ENCODE measurements at regions not wholly inside any gene's neighbourhood (a gene's known extent, or its start where the extent isn't known, plus 50 kb on each side); places are given as distances from the start of the nearest gene placed in this dataset.

DNA sequence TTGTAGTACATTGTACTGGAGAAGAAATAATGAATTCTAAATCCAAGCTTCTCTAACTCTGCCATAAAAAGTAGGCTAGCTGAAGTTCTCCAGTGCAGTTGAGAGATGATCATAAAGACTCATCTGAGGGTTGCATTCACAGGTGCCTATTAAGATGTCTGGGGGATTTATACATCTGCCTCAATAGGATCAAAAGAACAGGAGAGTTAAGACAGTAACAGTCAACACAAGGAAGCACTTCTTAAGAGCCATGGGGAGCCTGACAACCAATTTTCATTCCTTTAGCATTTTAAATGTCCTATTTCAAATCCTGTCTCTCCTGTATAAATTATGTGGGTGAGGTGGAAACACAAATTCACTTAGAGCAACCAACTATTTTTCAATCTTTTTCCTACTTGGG lies 432.4 kb upstream of the NWD2 start:
- DNase-seq: no peak
- Histone ChIP-seq H3K4me3 (ENCODE audit: low read depth, low read length) (no peak overlapping the region), H3K36me3 (no peaks in the 10 kb centered on the region), H3K9me3 (no peaks in the 10 kb centered on the region; the same call in 1 of the 2 replicates), H3K4me1 (no peaks in the 10 kb centered on the region), H3K27me3 (no peaks in the 10 kb centered on the region)
- TF ChIP-seq, protein P1, sequence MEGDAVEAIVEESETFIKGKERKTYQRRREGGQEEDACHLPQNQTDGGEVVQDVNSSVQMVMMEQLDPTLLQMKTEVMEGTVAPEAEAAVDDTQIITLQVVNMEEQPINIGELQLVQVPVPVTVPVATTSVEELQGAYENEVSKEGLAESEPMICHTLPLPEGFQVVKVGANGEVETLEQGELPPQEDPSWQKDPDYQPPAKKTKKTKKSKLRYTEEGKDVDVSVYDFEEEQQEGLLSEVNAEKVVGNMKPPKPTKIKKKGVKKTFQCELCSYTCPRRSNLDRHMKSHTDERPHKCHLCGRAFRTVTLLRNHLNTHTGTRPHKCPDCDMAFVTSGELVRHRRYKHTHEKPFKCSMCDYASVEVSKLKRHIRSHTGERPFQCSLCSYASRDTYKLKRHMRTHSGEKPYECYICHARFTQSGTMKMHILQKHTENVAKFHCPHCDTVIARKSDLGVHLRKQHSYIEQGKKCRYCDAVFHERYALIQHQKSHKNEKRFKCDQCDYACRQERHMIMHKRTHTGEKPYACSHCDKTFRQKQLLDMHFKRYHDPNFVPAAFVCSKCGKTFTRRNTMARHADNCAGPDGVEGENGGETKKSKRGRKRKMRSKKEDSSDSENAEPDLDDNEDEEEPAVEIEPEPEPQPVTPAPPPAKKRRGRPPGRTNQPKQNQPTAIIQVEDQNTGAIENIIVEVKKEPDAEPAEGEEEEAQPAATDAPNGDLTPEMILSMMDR (IDR thresholded peaks at IDR 0.05; ENCODE audit: low read depth, low read length): no peak

DNA sequence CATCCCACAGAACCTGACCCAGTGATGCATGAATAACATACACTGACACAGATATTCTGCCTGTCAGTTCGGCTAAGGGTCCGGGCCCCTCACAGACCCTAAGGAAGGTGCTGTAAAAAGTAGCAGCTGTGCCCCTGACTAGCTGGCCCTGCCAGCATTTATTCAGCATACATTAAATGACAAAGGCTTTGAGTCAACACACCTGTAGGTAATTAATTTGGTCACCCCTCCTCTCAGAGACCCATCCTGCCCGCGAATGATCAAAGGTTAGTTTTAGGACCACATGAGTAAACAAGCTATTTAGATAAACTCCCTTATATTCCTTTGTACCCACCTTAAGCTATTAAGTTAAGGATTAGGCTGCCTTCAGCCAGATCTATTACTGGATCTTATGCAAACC lies 429.0 kb upstream of the NWD2 start:
- Histone ChIP-seq H3K4me3 (ENCODE audit: low read depth, low read length) (no peak overlapping the region), H3K36me3 (no peaks in the 10 kb centered on the region), H3K4me1 (no peaks in the 10 kb centered on the region), H3K9me3 (no peaks in the 10 kb centered on the region; the same call in 1 of the 2 replicates), H3K27me3 (no peaks in the 10 kb centered on the region)
- DNase-seq: no peak
- TF ChIP-seq, protein P1 (IDR thresholded peaks at IDR 0.05; ENCODE audit: low read depth, low read length): no peak

DNA sequence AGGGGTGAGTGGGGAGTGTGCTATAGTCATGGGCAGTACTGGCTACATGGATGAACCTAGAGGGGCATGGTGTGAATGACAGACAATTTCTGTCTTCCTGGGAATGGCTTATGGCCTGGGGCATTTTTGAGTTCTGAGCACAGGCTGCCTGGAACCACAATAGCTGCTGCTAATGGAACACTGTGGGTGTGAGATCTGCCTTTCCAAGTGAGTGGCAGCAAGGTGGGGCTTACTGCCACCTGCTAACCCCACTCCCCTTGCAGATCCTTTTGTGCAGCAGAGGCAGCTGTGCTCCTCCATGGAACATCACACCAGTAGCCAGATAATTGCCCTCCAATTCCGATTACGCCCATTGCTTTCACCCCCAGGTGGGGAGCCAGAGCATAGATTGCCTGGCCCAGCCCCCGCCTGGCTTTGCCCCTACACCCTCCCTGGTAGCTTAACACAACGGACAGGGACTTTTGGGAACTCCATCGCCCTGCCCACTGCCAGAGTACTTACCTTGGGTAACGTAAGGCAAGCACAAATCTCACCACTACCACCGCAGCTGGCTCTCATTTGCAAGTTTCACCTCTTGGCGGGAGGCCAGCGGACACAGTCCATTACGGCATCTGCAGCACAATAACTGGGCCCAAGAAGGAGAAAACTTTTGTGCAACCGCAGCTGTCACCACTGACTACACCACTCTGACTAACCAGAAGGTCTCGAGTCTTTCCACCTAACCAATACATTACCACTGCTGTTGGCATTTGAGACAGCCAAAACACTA lies 421.2 kb upstream of the NWD2 start:
- H3K27me3 ChIP-seq: no peaks in the 10 kb centered on the region
- no peaks in the 10 kb centered on the region for H3K9me3 ChIP-seq
- H3K4me1 ChIP-seq: no peaks in the 10 kb centered on the region
- no peak for DNase-seq
- H3K4me3 ChIP-seq (ENCODE audit: low read depth, low read length): no peak overlapping the region
- TF ChIP-seq, protein P1 (IDR thresholded peaks at IDR 0.05; ENCODE audit: low read depth, low read length): no peak
- H3K36me3 ChIP-seq: no peaks in the 10 kb centered on the region

DNA sequence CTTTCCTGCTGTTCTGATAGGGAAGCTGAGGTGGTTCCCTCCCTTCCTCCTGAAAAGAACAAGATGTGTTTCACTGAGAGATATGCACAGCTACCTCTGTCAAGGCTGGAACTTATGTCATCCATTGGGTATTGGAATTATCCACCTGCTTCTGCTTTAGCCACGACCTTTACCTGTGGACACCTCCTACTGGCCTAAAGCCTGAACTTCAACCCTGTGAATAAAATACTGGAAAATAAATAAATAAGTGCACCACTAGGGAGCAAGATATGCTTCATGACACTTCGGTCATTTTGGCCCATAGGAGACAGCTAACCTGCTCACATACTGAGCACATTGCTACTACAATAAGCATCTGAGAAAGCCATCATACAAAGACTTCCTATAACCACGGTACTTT lies 419.9 kb upstream of the NWD2 start:
- TF ChIP-seq, protein P1 (IDR thresholded peaks at IDR 0.05; ENCODE audit: low read depth, low read length): no peak
- Histone ChIP-seq H3K27me3 (no peaks in the 10 kb centered on the region), H3K36me3 (no peaks in the 10 kb centered on the region), H3K9me3 (no peaks in the 10 kb centered on the region), H3K4me1 (no peaks in the 10 kb centered on the region), H3K4me3 (ENCODE audit: low read depth, low read length) (no peak overlapping the region)
- DNase-seq: no peak

DNA sequence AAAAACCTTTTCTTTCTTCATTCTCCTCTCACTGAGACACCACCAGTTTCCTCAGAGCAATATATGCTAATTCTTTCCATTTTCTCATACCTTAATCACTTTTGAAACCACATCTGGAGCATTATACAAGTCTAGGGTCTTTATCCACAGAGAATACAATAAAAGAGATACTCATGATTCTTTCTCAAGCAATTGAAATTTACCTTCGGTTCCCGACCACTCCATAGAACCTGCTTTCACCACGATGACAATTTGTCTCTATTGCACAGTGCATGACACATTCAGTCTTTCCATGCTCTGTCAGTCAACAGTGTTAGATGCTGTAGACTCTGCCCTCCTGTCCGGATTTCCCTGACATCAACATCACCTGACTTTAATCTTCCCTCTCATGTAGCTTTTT lies 409.3 kb upstream of the NWD2 start:
- Histone ChIP-seq H3K27me3 (no peaks in the 10 kb centered on the region), H3K4me3 (ENCODE audit: low read depth, low read length) (no peak overlapping the region), H3K36me3 (no peaks in the 10 kb centered on the region), H3K4me1 (no peaks in the 10 kb centered on the region), H3K9me3 (no peaks in the 10 kb centered on the region; the same call in none of the 2 replicates)
- TF ChIP-seq, protein P1 (IDR thresholded peaks at IDR 0.05; ENCODE audit: low read depth, low read length): no peak
- DNase-seq: no peak

DNA sequence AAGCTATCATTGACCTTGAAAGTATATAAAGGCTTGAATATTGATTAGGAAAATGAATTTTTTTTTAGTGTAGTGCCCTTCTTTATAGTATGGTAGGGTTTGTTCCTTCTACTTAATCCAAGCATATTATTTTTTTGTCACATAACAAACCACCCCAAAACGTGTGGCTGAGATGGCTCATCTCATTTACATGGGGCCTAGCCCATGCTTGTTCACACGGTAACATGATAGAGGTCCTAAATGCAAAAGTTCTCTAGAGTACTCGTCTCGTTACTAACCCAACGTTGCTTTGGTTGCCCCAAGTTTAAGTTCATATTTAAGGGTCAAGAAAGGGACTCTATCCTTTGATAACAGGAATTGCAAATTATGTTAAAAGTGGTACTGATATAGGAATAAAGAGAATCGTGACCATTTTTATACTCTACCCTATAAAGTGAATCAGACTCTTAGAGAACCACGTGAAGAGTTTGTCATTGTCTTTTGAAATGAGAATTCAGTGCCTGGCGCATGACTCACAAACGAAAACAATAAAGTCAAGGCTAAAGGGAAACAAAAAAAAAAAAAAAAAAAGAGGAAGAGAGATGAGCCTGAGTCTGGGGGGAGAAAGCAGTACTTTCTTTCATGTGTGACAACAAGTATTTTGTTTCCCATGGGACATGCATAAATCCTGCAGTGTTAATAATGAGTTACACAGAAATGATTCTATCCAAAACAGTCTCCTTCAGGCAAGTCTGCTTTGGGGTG lies 402.8 kb upstream of the NWD2 start:
- TF ChIP-seq, protein P1 (IDR thresholded peaks at IDR 0.05; ENCODE audit: low read depth, low read length): no peak
- Histone ChIP-seq H3K4me3 (ENCODE audit: low read depth, low read length) (no peak overlapping the region), H3K36me3 (no peaks in the 10 kb centered on the region), H3K27me3 (no peaks in the 10 kb centered on the region), H3K9me3 (no peaks in the 10 kb centered on the region; the same call in 1 of the 2 replicates), H3K4me1 (no peaks in the 10 kb centered on the region)
- DNase-seq: no peak

All from BE2C (cell line).